ENCODE measurements at regions not wholly inside any gene's neighbourhood (a gene's known extent, or its start where the extent isn't known, plus 50 kb on each side); places are given as distances from the start of the nearest gene placed in this dataset.

DNA sequence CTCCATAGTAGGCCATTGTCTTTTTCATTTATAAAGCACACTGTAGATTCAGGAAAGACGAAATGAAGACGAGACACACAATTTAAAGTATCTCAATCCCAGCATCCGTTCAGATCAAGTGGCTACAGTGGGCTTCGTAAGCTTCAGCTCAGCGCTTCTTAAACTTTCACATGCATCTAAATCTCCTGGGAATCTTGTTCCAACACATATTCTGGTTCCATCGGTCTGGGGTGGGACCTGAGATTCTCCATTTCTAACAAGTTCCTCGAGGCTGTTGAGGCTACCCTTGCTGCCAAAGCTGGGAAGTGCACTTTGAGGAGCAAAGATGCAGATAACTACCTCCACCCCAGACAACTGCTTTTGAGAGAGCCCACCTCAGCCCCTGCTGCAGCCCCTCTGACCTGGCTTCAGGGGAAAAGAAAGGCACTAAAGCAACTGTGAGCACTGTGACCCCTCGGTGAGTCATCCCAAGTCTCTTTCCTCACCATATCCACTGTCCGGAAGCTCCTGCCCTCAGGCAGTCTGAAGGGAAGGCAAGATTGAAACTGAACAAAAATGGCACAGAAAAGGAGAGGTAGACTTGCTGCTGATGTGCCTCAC is 201.1 kb upstream of the FBXO11 start (continued):
- TF ChIP-seq ZNF841 (CRISPR knock-in tag; IDR thresholded peaks at IDR 0.05; ENCODE audit: borderline replicate concordance) (no peak), ZBTB8A (CRISPR knock-in tag; IDR thresholded peaks at IDR 0.05; ENCODE audit: borderline replicate concordance, low read depth) (no peak), ZNF446 (CRISPR knock-in tag; IDR thresholded peaks at IDR 0.05) (no peak), PAX8 (CRISPR knock-in tag; IDR thresholded peaks at IDR 0.05; ENCODE audit: borderline replicate concordance) (no peak), ZFP37 (CRISPR knock-in tag; IDR thresholded peaks at IDR 0.05; ENCODE audit: borderline replicate concordance) (no peak), ZNF83 (CRISPR knock-in tag; IDR thresholded peaks at IDR 0.05; ENCODE audit: borderline replicate concordance) (no peak), HDAC2 (CRISPR knock-in tag; IDR thresholded peaks at IDR 0.05) (no peak), POLR2AphosphoS2 (IDR thresholded peaks at IDR 0.05; ENCODE audit: low read depth, low read length) (no peak), PPARG (CRISPR knock-in tag; conservative IDR thresholded peaks at IDR 0.05) (no peak), ZNF230 (CRISPR knock-in tag; IDR thresholded peaks at IDR 0.05) (no peak), ZNF616 (CRISPR knock-in tag; IDR thresholded peaks at IDR 0.05; ENCODE audit: low read depth) (no peak), ATF1 (CRISPR knock-in tag; IDR thresholded peaks at IDR 0.05) (no peak), SALL1 (CRISPR knock-in tag; IDR thresholded peaks at IDR 0.05) (peak; percentile 46), GATAD1 (CRISPR knock-in tag; IDR thresholded peaks at IDR 0.05) (no peak), RARG (CRISPR knock-in tag; IDR thresholded peaks at IDR 0.05; ENCODE audit: low read depth) (no peak), BRCA1 (CRISPR knock-in tag; IDR thresholded peaks at IDR 0.05) (no peak), TP53 (CRISPR knock-in tag; conservative IDR thresholded peaks at IDR 0.05) (no peak), MAFK (conservative IDR thresholded peaks at IDR 0.05 in 1 of 2, IDR thresholded peaks at IDR 0.05 in 1 of 2; ENCODE audit: low read length in 2 of 2) (no peak), ZNF496 (CRISPR knock-in tag; IDR thresholded peaks at IDR 0.05; ENCODE audit: insufficient replicate concordance) (no peak), SOX13 (IDR thresholded peaks at IDR 0.05) (no peak), SOX13 (CRISPR knock-in tag; conservative IDR thresholded peaks at IDR 0.05 in 1 of 2, IDR thresholded peaks at IDR 0.05 in 1 of 2) (no peak), ZKSCAN5 (CRISPR knock-in tag; IDR thresholded peaks at IDR 0.05) (no peak), GZF1 (CRISPR knock-in tag; IDR thresholded peaks at IDR 0.05) (no peak), IKZF1 (IDR thresholded peaks at IDR 0.05) (no peak), SATB2 (CRISPR knock-in tag; IDR thresholded peaks at IDR 0.05) (no peak)
- TF ChIP-seq, protein P1, sequence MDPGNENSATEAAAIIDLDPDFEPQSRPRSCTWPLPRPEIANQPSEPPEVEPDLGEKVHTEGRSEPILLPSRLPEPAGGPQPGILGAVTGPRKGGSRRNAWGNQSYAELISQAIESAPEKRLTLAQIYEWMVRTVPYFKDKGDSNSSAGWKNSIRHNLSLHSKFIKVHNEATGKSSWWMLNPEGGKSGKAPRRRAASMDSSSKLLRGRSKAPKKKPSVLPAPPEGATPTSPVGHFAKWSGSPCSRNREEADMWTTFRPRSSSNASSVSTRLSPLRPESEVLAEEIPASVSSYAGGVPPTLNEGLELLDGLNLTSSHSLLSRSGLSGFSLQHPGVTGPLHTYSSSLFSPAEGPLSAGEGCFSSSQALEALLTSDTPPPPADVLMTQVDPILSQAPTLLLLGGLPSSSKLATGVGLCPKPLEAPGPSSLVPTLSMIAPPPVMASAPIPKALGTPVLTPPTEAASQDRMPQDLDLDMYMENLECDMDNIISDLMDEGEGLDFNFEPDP (CRISPR knock-in tag; conservative IDR thresholded peaks at IDR 0.05), result no peak
- TF ChIP-seq, protein P2, sequence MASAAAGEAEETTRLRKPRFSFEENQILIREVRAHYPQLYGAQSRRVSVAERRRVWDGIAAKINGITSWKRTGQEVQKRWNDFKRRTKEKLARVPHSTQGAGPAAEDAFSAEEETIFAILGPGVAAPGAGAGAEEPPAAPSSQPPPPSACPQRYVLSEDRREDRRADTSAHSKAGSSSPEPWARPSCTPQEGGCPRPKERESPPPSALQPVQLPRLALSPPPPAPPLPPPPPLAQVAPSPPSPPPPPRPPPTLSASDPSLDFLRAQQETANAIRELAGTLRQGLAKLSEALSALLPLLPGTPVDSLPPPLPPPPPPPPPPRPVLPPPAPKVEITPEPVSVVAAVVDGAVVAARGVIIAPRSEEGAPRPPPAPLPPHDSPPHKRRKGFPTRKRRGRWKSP (CRISPR knock-in tag; IDR thresholded peaks at IDR 0.05), result no peak
- TF ChIP-seq, protein P3, sequence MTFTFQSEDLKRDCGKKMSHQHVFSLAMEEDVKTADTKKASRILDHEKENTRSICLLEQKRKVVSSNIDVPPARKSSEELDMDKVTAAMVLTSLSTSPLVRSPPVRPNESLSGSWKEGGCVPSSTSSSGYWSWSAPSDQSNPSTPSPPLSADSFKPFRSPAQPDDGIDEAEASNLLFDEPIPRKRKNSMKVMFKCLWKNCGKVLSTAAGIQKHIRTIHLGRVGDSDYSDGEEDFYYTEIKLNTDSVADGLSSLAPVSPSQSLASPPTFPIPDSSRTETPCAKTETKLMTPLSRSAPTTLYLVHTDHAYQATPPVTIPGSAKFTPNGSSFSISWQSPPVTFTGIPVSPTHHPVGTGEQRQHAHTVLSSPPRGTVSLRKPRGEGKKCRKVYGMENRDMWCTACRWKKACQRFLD (CRISPR knock-in tag; IDR thresholded peaks at IDR 0.05; ENCODE audit: borderline replicate concordance), result no peak
- TF ChIP-seq, protein P4, sequence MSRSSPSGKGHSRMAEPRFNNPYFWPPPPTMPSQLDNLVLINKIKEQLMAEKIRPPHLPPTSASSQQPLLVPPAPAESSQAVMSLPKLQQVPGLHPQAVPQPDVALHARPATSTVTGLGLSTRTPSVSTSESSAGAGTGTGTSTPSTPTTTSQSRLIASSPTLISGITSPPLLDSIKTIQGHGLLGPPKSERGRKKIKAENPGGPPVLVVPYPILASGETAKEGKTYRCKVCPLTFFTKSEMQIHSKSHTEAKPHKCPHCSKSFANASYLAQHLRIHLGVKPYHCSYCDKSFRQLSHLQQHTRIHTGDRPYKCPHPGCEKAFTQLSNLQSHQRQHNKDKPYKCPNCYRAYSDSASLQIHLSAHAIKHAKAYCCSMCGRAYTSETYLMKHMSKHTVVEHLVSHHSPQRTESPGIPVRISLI (CRISPR knock-in tag; IDR thresholded peaks at IDR 0.05; ENCODE audit: borderline replicate concordance), result no peak
